GM12878 (cell line): ENCODE measurements at regions not wholly inside any gene's neighbourhood (a gene's known extent, or its start where the extent isn't known, plus 50 kb on each side); places are given as distances from the start of the nearest gene placed in this dataset.
A peak's percentile ranks its signal among the peaks of the same experiment; 100 is the strongest.

Source experiments
- ATAC-seq: fragments of 200-7000 bp; cut with Tn5 transposase; 3 replicates; pipeline ENCODE4 v1.9.1; 2020; ENCODE audit warnings: mild to moderate bottlenecking, moderate library complexity
- BruUV-seq: library from RNA; stranded (reverse); fragments of 400-500 nt; replicated peaks from 2 replicates; lab custom pipeline; 2021; lab: Mats Ljungman, UMichigan
- CTCF ChIA-PET: fragments of 300-600 bp; sonication (Branson Sonifier 250); formaldehyde crosslinking; extraction: SDS; loops from one replicate; lab custom pipeline; 2021; ENCODE audit warnings: inconsistent platforms; lab: Yijun Ruan, JAX
- POLR2A ChIA-PET: fragments of 350-600 bp; formaldehyde crosslinking; extraction: SDS; loops from one replicate; lab custom pipeline; 2021; ENCODE audit warnings: inconsistent platforms; lab: Charles Lee
- RAD21 ChIA-PET: fragments of 300-600 bp; sonication (Branson Sonifier 250); formaldehyde crosslinking; loops from one replicate; lab custom pipeline; 2023; ENCODE audit warnings: antibody characterized with exemption; ENCODE audit not compliant: unreplicated experiment; lab: Charles Lee
- SMC1A ChIA-PET: fragments of 300-600 bp; sonication (Branson Sonifier 250); formaldehyde crosslinking; loops from one replicate; lab custom pipeline; 2023; ENCODE audit not compliant: unreplicated experiment, uncharacterized antibody; lab: Charles Lee
- DNase-seq: peaks from one replicate; pipeline ENCODE4 v3.0.0-alpha.2; 2011; ENCODE audit warnings: low read depth, low spot score
- FAIRE-seq: peaks from 3 replicates; lab custom pipeline; 2011; peaks lifted over from hg19 to GRCh38; lab: Jason Lieb, UNC
- H2AFZ ChIP-seq: 2 replicates; pipeline ENCODE4 v1.6.0; 2011; ENCODE audit warnings: low read depth, low read length, control low read depth; ENCODE audit not compliant: control insufficient read depth
- H3K27ac ChIP-seq: 2 replicates; pipeline ENCODE4 v1.5.1; 2011; ENCODE audit warnings: control low read depth; ENCODE audit not compliant: control insufficient read depth, insufficient read depth
- H3K27me3 ChIP-seq, 2 experiments: replicated peaks in 1 of 2; 2 replicates each; pipeline versions ENCODE4 v1.6.0 to v1.6.1; 2011; ENCODE audit warnings: low read length in 1 of 2; ENCODE audit not compliant: control insufficient read depth in 2 of 2, insufficient read depth in 2 of 2
- H3K36me3 ChIP-seq, 2 experiments: 2 replicates each; pipeline ENCODE4 v1.5.1; 2011; ENCODE audit warnings: low read length in 1 of 2; ENCODE audit not compliant: control insufficient read depth in 2 of 2, insufficient read depth in 2 of 2
- H3K4me1 ChIP-seq: 2 replicates; pipeline ENCODE4 v1.6.1; 2011; ENCODE audit warnings: mild to moderate bottlenecking, low read length, moderate library complexity, mixed read lengths; ENCODE audit not compliant: control insufficient read depth, insufficient read depth
- H3K4me2 ChIP-seq: 2 replicates; pipeline ENCODE4 v1.6.0; 2011; ENCODE audit warnings: control low read depth; ENCODE audit not compliant: control insufficient read depth, insufficient read depth
- H3K4me3 ChIP-seq: fragments of 200-600 bp; sonication (generic); 2 replicates; pipeline ENCODE4 v1.5.1; 2016
- H3K79me2 ChIP-seq: 2 replicates; pipeline ENCODE4 v1.6.0; 2011; ENCODE audit warnings: low read length; ENCODE audit not compliant: control insufficient read depth, insufficient read depth
- H3K9ac ChIP-seq: 2 replicates; pipeline ENCODE4 v1.8.0; 2011; ENCODE audit warnings: low read length, control low read depth, mixed read lengths; ENCODE audit not compliant: control insufficient read depth, insufficient read depth
- H3K9me3 ChIP-seq: replicated peaks from 3 replicates; pipeline ENCODE4 v1.5.1; 2011; ENCODE audit warnings: mild to moderate bottlenecking, low read length; ENCODE audit not compliant: control insufficient read depth, insufficient read depth
- H4K20me1 ChIP-seq: 2 replicates; pipeline ENCODE4 v1.6.0; 2011; ENCODE audit not compliant: control insufficient read depth, insufficient read depth
- BRCA1 ChIP-seq: IDR thresholded peaks from 2 replicates; pipeline ENCODE4 v1.6.1; 2011; ENCODE audit warnings: low read depth, low read length, improper control_type of control experiment
- CBX5 ChIP-seq: sonication (generic); IDR thresholded peaks from 2 replicates; pipeline ENCODE4 v1.6.1; 2016; ENCODE audit warnings: low read depth, moderate library complexity, mild to moderate bottlenecking, inconsistent platforms
- FOS ChIP-seq: IDR thresholded peaks from 3 replicates; pipeline ENCODE4 v1.6.1; 2011; ENCODE audit warnings: borderline replicate concordance; ENCODE audit not compliant: insufficient read length; ENCODE audit errors: extremely low read depth
- HDGF ChIP-seq: fragments of 450-650 bp; IDR thresholded peaks from 2 replicates; pipeline ENCODE4 v1.6.1; 2016; ENCODE audit warnings: antibody characterized with exemption
- IKZF2 ChIP-seq, 2 experiments: fragments of 450-650 bp; IDR thresholded peaks; 2 replicates each; pipeline ENCODE4 v1.6.1; 2017; ENCODE audit warnings: mild to moderate bottlenecking in 2 of 2, moderate library complexity in 2 of 2
- NFYA ChIP-seq: IDR thresholded peaks from 2 replicates; pipeline ENCODE4 v1.6.1; 2011; ENCODE audit warnings: low read depth, mild to moderate bottlenecking, low read length, improper control_type of control experiment, borderline replicate concordance
- NR2F1 ChIP-seq: fragments of 450-650 bp; conservative IDR thresholded peaks from 2 replicates; pipeline ENCODE4 v1.6.1; 2017; ENCODE audit warnings: mild to moderate bottlenecking
- SKIL ChIP-seq: fragments of 450-650 bp; IDR thresholded peaks from 2 replicates; pipeline ENCODE4 v1.6.1; 2017; ENCODE audit warnings: mild to moderate bottlenecking, low read depth, inconsistent platforms; ENCODE audit not compliant: poor library complexity, severe bottlenecking
- TCF12 ChIP-seq: IDR thresholded peaks from 2 replicates; pipeline ENCODE4 v1.6.1; 2011; ENCODE audit warnings: low read depth, mild to moderate bottlenecking, low read length
- YBX1 ChIP-seq: fragments of 450-650 bp; IDR thresholded peaks from 2 replicates; pipeline ENCODE4 v1.6.1; 2016; ENCODE audit warnings: antibody characterized with exemption
- ZNF217 ChIP-seq: fragments of 450-650 bp; IDR thresholded peaks from 2 replicates; pipeline ENCODE4 v1.6.1; 2017; ENCODE audit warnings: antibody characterized with exemption, mild to moderate bottlenecking
- WGBS: methylation state at CpG from one replicate; pipeline ENCODE4 v1.1.6; 2016; ENCODE audit warnings: low lambda C conversion rate; ENCODE audit not compliant: insufficient replicate concordance, insufficient coverage; ENCODE audit errors: missing lambda C conversion rate; 5-methylcytosine and 5-hydroxymethylcytosine counted together
- in situ Hi-C: fragments of 300-500 bp; cut with MboI; formaldehyde crosslinking; loops from 9 replicates; pipeline ENCODE4 v1.14.3; 2018; ENCODE audit warnings: mixed read lengths
- intact Hi-C: fragments of 100-400 bp; cut with micrococcal nuclease; formaldehyde crosslinking; loops from one replicate; pipeline ENCODE4 v1.14.2; 2022; ENCODE audit not compliant: unreplicated experiment
- TF ChIP-seq, protein P1 (sequence below): fragments of 450-650 bp; IDR thresholded peaks from 2 replicates; pipeline ENCODE4 v1.6.1; 2017; ENCODE audit warnings: antibody characterized with exemption, mild to moderate bottlenecking, moderate library complexity
- TF ChIP-seq, protein P2 (sequence below): fragments of 450-650 bp; IDR thresholded peaks from 2 replicates; pipeline ENCODE4 v1.6.1; 2017; ENCODE audit warnings: mild to moderate bottlenecking
- TF ChIP-seq, protein P3 (sequence below): fragments of 450-650 bp; conservative IDR thresholded peaks from 2 replicates; pipeline ENCODE4 v1.6.1; 2017; ENCODE audit warnings: mild to moderate bottlenecking, moderate library complexity

DNA sequence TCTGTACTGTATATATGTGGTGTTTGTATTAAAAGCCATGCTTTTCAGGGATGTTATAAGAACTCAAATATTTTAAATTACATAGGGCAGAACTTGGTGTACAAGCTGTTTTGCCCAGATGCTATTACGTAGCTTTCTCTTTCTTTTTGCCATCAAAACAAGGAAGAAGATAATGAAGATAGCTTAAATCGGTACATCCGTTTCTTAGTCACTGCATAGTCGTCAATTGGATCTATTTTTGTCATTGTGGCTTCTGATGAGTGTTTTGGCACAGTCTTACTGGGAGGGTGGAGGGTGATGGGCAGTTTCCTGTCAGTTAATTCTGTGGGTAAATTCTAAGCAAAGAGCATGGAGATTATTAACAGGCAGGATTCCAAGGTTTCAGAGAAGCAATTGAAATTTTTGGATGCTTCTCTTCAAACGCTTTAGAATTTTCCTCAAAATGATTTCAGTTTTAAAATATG lies 649.1 kb upstream of the GJE1 start:
- no peaks in the 10 kb centered on the region for H3K27me3 ChIP-seq
- peaks cover 5% of the 10 kb centered on the region for H3K4me1 ChIP-seq
- peak overlapping the region; percentile 32 for H3K4me2 ChIP-seq
- H3K27ac ChIP-seq: peak overlapping the region; percentile 74
- BruUV-seq: no TSS peak
- no peaks in the 10 kb centered on the region for H3K36me3 ChIP-seq
- peak overlapping the region; percentile 51 for H3K4me3 ChIP-seq
- H3K9me3 ChIP-seq: peaks cover 1% of the 10 kb centered on the region; the same call in 2 of the 3 replicates
- peak; percentile 85 for DNase-seq
- SMC1A ChIA-PET: interaction anchor here (0.6 to 6.7 kb wide), 17 partner anchors 14 to 941 kb away, joined by 3 to 86 read pairs (median 4); no protein-coding TSS in a partner anchor
- in situ Hi-C loops (no loop called here), intact Hi-C loops (loop anchor here (2.0 to 5.0 kb wide), 2 partner anchors 69 to 101 kb away; no protein-coding TSS in a partner anchor)
- H4K20me1 ChIP-seq: no peaks in the 10 kb centered on the region
- H2AFZ ChIP-seq: peak overlapping the region; percentile 5; the same call in 1 of the 2 replicates
- no peak overlapping the region for H3K9ac ChIP-seq
- no peaks in the 10 kb centered on the region for H3K79me2 ChIP-seq
- POLR2A ChIA-PET: interaction anchor here (1.2 to 2.5 kb wide), 3 partner anchors 16 to 77 kb away, joined by 3 to 10 read pairs (median 6); no protein-coding TSS in a partner anchor
- RAD21 ChIA-PET: interaction anchor here (1.0 to 2.6 kb wide), 11 partner anchors 10 to 85 kb away, joined by 3 to 32 read pairs (median 4); no protein-coding TSS in a partner anchor
- 0% methylated on average over 5 of the region's 5 CpGs for WGBS
- ATAC-seq: peak; percentile 96
- CTCF ChIA-PET: interaction anchor here (0.8 to 2.3 kb wide), 6 partner anchors 14 to 80 kb away, joined by 3 to 9 read pairs (median 4); no protein-coding TSS in a partner anchor
- peak; percentile 98 for FAIRE-seq
- peak; percentile 83 for TF ChIP-seq SKIL
- TF ChIP-seq, protein P1, sequence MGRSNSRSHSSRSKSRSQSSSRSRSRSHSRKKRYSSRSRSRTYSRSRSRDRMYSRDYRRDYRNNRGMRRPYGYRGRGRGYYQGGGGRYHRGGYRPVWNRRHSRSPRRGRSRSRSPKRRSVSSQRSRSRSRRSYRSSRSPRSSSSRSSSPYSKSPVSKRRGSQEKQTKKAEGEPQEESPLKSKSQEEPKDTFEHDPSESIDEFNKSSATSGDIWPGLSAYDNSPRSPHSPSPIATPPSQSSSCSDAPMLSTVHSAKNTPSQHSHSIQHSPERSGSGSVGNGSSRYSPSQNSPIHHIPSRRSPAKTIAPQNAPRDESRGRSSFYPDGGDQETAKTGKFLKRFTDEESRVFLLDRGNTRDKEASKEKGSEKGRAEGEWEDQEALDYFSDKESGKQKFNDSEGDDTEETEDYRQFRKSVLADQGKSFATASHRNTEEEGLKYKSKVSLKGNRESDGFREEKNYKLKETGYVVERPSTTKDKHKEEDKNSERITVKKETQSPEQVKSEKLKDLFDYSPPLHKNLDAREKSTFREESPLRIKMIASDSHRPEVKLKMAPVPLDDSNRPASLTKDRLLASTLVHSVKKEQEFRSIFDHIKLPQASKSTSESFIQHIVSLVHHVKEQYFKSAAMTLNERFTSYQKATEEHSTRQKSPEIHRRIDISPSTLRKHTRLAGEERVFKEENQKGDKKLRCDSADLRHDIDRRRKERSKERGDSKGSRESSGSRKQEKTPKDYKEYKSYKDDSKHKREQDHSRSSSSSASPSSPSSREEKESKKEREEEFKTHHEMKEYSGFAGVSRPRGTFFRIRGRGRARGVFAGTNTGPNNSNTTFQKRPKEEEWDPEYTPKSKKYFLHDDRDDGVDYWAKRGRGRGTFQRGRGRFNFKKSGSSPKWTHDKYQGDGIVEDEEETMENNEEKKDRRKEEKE: no peak
- TF ChIP-seq YBX1: no peak
- TF ChIP-seq NFYA: no peak
- TF ChIP-seq, protein P2, sequence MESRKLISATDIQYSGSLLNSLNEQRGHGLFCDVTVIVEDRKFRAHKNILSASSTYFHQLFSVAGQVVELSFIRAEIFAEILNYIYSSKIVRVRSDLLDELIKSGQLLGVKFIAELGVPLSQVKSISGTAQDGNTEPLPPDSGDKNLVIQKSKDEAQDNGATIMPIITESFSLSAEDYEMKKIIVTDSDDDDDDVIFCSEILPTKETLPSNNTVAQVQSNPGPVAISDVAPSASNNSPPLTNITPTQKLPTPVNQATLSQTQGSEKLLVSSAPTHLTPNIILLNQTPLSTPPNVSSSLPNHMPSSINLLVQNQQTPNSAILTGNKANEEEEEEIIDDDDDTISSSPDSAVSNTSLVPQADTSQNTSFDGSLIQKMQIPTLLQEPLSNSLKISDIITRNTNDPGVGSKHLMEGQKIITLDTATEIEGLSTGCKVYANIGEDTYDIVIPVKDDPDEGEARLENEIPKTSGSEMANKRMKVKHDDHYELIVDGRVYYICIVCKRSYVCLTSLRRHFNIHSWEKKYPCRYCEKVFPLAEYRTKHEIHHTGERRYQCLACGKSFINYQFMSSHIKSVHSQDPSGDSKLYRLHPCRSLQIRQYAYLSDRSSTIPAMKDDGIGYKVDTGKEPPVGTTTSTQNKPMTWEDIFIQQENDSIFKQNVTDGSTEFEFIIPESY: no peak
- no peak for TF ChIP-seq HDGF
- peak; percentile 91 for TF ChIP-seq ZNF217
- no peak for TF ChIP-seq BRCA1
- peak; percentile 92 to 94 for TF ChIP-seq IKZF2 (IDR thresholded peaks at IDR 0.05)
- TF ChIP-seq, protein P3, sequence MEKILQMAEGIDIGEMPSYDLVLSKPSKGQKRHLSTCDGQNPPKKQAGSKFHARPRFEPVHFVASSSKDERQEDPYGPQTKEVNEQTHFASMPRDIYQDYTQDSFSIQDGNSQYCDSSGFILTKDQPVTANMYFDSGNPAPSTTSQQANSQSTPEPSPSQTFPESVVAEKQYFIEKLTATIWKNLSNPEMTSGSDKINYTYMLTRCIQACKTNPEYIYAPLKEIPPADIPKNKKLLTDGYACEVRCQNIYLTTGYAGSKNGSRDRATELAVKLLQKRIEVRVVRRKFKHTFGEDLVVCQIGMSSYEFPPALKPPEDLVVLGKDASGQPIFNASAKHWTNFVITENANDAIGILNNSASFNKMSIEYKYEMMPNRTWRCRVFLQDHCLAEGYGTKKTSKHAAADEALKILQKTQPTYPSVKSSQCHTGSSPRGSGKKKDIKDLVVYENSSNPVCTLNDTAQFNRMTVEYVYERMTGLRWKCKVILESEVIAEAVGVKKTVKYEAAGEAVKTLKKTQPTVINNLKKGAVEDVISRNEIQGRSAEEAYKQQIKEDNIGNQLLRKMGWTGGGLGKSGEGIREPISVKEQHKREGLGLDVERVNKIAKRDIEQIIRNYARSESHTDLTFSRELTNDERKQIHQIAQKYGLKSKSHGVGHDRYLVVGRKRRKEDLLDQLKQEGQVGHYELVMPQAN: no peak
- no peak for TF ChIP-seq FOS
- TF ChIP-seq CBX5: peak; percentile 40; the same call in 1 of the 2 replicates
- no peak for TF ChIP-seq TCF12
- TF ChIP-seq NR2F1: peak; percentile 49; the same call in 1 of the 2 replicates
